SK-N-SH treated with all-trans-retinoic acid at 6 μM for 48 hours (cell line): ENCODE measurements at regions not wholly inside any gene's neighbourhood (a gene's known extent, or its start where the extent isn't known, plus 50 kb on each side); places are given as distances from the start of the nearest gene placed in this dataset.

ENCODE experiments used
- ATAC-seq: fragments of 200-7000 bp; cut with Tn5 transposase; 3 replicates; pipeline ENCODE4 v1.9.1; 2020; ENCODE audit warnings: mild to moderate bottlenecking, moderate library complexity
- ARNTL ChIP-seq: fragments of 450-650 bp; formaldehyde crosslinking; IDR thresholded peaks from 2 replicates; pipeline ENCODE4 v1.5.0; 2020; ENCODE audit warnings: low read depth, mild to moderate bottlenecking, moderate library complexity, borderline replicate concordance
- BACH2 ChIP-seq: fragments of 250-450 bp; sonication (Bioruptor Pico); IDR thresholded peaks from 2 replicates; pipeline ENCODE4 v1.9.0; 2021; ENCODE audit warnings: mild to moderate bottlenecking, borderline replicate concordance
- ESRRG ChIP-seq: fragments of 250-450 bp; sonication (Bioruptor Pico); IDR thresholded peaks from 2 replicates; pipeline ENCODE4 v1.6.1; 2021; ENCODE audit warnings: mild to moderate bottlenecking
- GLIS3 ChIP-seq: fragments of 250-450 bp; sonication (Bioruptor Pico); IDR thresholded peaks from 2 replicates; pipeline ENCODE4 v1.5.0; 2020; ENCODE audit warnings: mild to moderate bottlenecking, moderate library complexity
- ISL1 ChIP-seq: fragments of 250-450 bp; sonication (Bioruptor Pico); IDR thresholded peaks from 2 replicates; pipeline ENCODE4 v2.1.2; 2022; ENCODE audit warnings: mild to moderate bottlenecking, moderate library complexity
- OSR1 ChIP-seq: fragments of 250-450 bp; sonication (Bioruptor Pico); IDR thresholded peaks from 2 replicates; pipeline ENCODE4 v1.8.0; 2022; ENCODE audit warnings: moderate library complexity, mild to moderate bottlenecking, inconsistent platforms
- PPARA ChIP-seq: fragments of 250-450 bp; sonication (Bioruptor Pico); IDR thresholded peaks from 2 replicates; pipeline ENCODE4 v1.5.0; 2020; ENCODE audit warnings: mild to moderate bottlenecking, borderline replicate concordance
- RARB ChIP-seq: fragments of 250-450 bp; sonication (Bioruptor Pico); IDR thresholded peaks from 2 replicates; pipeline ENCODE4 v1.8.0; 2021; ENCODE audit warnings: mild to moderate bottlenecking, moderate library complexity
- SNAI2 ChIP-seq: fragments of 250-450 bp; sonication (Bioruptor Pico); IDR thresholded peaks from 2 replicates; pipeline ENCODE4 v1.5.0; 2020; ENCODE audit warnings: mild to moderate bottlenecking, moderate library complexity
- TCF4 ChIP-seq: fragments of 250-450 bp; sonication (Bioruptor Pico); IDR thresholded peaks from 2 replicates; pipeline ENCODE4 v1.8.0; 2021; ENCODE audit warnings: mild to moderate bottlenecking, moderate library complexity, borderline replicate concordance
- TOX ChIP-seq: fragments of 250-450 bp; sonication (Bioruptor Pico); IDR thresholded peaks from 2 replicates; pipeline ENCODE4 v1.8.0; 2021; ENCODE audit warnings: mild to moderate bottlenecking, moderate library complexity, borderline replicate concordance
- ZC3H10 ChIP-seq: fragments of 250-450 bp; sonication (Bioruptor Pico); IDR thresholded peaks from 2 replicates; pipeline ENCODE4 v1.5.1; 2021; ENCODE audit warnings: mild to moderate bottlenecking, moderate library complexity
- ZFP3 ChIP-seq: fragments of 250-450 bp; sonication (Bioruptor Pico); IDR thresholded peaks from 2 replicates; pipeline ENCODE4 v1.5.0; 2020; ENCODE audit warnings: mild to moderate bottlenecking, moderate library complexity
- ZFP30 ChIP-seq: fragments of 450-650 bp; formaldehyde crosslinking; IDR thresholded peaks from 2 replicates; pipeline ENCODE4 v1.5.0; 2022; ENCODE audit warnings: mild to moderate bottlenecking, moderate library complexity
- ZNF565 ChIP-seq: fragments of 450-650 bp; formaldehyde crosslinking; conservative IDR thresholded peaks from 2 replicates; pipeline ENCODE4 v1.5.0; 2020; ENCODE audit warnings: low read depth, mild to moderate bottlenecking, moderate library complexity
- TF ChIP-seq, protein P1 (sequence below): fragments of 250-450 bp; sonication (Bioruptor Pico); IDR thresholded peaks from 2 replicates; pipeline ENCODE4 v1.8.0; 2020; ENCODE audit warnings: mild to moderate bottlenecking, moderate library complexity, borderline replicate concordance
- TF ChIP-seq, protein P2 (sequence below): fragments of 250-450 bp; sonication (Bioruptor Pico); IDR thresholded peaks from 2 replicates; pipeline ENCODE4 v1.5.1; 2020; ENCODE audit warnings: low read depth, mild to moderate bottlenecking, moderate library complexity
- TF ChIP-seq, protein P3 (sequence below): fragments of 250-450 bp; sonication (Bioruptor Pico); IDR thresholded peaks from 2 replicates; pipeline ENCODE4 v1.5.1; 2021; ENCODE audit warnings: mild to moderate bottlenecking, moderate library complexity
- TF ChIP-seq, protein P4 (sequence below): fragments of 250-450 bp; sonication (Bioruptor Pico); IDR thresholded peaks from 2 replicates; pipeline ENCODE4 v1.5.0; 2020; ENCODE audit warnings: mild to moderate bottlenecking, moderate library complexity

DNA sequence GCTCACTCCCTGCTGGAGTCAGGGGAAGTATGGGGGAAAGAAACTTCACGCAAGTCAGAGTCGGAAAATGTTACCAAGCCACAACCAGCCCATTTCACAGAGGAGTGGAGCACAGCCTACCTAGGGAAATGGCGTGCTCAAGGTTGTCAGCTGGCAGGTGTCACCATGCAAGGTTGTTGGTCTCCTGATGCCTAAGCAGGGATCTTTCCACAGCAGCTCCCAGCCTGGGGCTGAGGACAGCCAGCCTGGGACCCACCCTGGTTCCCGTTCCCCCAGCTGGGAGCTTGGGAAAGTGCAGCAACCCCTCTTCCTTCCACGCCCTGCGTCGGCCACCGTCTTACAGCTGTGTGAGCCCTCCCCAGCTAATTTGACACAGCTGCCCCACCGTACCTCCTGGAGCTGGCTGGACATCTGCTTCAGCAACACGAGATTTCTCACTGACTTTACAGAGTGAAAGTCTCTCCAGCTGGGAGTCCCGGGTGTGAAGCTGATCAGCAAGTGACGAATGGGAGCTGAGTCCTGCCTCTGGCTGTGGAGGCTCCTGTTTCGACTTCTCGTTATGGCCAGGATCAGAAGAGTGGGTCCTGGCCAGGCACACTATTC, 224.6 kb upstream of the RAB4A start:
- TF ChIP-seq, protein P1, sequence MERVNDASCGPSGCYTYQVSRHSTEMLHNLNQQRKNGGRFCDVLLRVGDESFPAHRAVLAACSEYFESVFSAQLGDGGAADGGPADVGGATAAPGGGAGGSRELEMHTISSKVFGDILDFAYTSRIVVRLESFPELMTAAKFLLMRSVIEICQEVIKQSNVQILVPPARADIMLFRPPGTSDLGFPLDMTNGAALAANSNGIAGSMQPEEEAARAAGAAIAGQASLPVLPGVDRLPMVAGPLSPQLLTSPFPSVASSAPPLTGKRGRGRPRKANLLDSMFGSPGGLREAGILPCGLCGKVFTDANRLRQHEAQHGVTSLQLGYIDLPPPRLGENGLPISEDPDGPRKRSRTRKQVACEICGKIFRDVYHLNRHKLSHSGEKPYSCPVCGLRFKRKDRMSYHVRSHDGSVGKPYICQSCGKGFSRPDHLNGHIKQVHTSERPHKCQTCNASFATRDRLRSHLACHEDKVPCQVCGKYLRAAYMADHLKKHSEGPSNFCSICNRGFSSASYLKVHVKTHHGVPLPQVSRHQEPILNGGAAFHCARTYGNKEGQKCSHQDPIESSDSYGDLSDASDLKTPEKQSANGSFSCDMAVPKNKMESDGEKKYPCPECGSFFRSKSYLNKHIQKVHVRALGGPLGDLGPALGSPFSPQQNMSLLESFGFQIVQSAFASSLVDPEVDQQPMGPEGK = no peak
- TF ChIP-seq PPARA (CRISPR knock-in tag) = no peak
- no peak for TF ChIP-seq ZFP30 (CRISPR knock-in tag)
- TF ChIP-seq ESRRG (CRISPR knock-in tag) = no peak
- ATAC-seq = no peak

DNA sequence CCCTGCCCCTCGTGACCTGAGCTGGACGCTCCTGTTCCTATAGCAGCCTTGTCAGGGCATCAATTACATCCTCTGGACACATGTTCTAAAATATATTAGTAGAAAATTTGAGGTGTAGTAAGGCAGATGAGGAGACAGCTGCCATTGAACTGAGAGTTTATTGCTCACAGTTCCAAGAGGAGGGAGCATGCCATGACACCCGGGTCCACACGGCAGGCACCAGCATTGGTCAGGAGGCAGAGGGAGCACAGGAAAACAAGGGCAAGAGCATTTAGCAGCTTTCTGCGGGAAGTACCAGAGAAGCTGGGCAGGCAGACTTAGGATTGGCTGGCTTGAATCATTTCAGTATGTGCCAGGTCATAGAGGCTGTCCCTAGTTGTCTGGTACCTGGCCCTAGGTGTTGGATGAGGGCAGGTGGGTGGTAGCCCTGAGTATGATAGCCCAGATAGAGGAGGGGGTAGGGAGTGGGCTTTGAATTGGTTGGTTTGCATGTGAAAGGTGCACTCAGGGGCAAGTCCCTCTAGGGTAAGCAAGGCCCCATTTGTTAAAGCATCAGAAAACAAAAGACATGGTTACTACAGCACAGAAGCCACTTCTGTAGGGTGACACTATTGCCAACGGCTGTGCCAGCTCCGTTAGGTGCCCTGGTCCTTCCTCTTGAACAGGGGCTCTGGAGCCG, 223.6 kb upstream of the RAB4A start:
- no peak for TF ChIP-seq PPARA (CRISPR knock-in tag)
- TF ChIP-seq ZC3H10 = no peak
- TF ChIP-seq GLIS3 = no peak
- no peak for TF ChIP-seq OSR1
- no peak for TF ChIP-seq TCF4
- TF ChIP-seq SNAI2 (CRISPR knock-in tag) = no peak
- no peak for TF ChIP-seq ZFP30 (CRISPR knock-in tag)
- TF ChIP-seq ZNF565 (CRISPR knock-in tag) = no peak
- TF ChIP-seq, protein P2, sequence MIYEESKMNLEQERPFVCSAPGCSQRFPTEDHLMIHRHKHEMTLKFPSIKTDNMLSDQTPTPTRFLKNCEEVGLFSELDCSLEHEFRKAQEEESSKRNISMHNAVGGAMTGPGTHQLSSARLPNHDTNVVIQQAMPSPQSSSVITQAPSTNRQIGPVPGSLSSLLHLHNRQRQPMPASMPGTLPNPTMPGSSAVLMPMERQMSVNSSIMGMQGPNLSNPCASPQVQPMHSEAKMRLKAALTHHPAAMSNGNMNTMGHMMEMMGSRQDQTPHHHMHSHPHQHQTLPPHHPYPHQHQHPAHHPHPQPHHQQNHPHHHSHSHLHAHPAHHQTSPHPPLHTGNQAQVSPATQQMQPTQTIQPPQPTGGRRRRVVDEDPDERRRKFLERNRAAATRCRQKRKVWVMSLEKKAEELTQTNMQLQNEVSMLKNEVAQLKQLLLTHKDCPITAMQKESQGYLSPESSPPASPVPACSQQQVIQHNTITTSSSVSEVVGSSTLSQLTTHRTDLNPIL (CRISPR knock-in tag) = no peak
- TF ChIP-seq, protein P3, sequence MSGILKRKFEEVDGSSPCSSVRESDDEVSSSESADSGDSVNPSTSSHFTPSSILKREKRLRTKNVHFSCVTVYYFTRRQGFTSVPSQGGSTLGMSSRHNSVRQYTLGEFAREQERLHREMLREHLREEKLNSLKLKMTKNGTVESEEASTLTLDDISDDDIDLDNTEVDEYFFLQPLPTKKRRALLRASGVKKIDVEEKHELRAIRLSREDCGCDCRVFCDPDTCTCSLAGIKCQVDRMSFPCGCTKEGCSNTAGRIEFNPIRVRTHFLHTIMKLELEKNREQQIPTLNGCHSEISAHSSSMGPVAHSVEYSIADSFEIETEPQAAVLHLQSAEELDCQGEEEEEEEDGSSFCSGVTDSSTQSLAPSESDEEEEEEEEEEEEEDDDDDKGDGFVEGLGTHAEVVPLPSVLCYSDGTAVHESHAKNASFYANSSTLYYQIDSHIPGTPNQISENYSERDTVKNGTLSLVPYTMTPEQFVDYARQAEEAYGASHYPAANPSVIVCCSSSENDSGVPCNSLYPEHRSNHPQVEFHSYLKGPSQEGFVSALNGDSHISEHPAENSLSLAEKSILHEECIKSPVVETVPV (CRISPR knock-in tag) = no peak
- TF ChIP-seq, protein P4, sequence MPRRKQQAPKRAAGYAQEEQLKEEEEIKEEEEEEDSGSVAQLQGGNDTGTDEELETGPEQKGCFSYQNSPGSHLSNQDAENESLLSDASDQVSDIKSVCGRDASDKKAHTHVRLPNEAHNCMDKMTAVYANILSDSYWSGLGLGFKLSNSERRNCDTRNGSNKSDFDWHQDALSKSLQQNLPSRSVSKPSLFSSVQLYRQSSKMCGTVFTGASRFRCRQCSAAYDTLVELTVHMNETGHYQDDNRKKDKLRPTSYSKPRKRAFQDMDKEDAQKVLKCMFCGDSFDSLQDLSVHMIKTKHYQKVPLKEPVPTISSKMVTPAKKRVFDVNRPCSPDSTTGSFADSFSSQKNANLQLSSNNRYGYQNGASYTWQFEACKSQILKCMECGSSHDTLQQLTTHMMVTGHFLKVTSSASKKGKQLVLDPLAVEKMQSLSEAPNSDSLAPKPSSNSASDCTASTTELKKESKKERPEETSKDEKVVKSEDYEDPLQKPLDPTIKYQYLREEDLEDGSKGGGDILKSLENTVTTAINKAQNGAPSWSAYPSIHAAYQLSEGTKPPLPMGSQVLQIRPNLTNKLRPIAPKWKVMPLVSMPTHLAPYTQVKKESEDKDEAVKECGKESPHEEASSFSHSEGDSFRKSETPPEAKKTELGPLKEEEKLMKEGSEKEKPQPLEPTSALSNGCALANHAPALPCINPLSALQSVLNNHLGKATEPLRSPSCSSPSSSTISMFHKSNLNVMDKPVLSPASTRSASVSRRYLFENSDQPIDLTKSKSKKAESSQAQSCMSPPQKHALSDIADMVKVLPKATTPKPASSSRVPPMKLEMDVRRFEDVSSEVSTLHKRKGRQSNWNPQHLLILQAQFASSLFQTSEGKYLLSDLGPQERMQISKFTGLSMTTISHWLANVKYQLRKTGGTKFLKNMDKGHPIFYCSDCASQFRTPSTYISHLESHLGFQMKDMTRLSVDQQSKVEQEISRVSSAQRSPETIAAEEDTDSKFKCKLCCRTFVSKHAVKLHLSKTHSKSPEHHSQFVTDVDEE (CRISPR knock-in tag) = no peak
- TF ChIP-seq, all 23 proteins: peak for 0
- ATAC-seq = no peak

DNA sequence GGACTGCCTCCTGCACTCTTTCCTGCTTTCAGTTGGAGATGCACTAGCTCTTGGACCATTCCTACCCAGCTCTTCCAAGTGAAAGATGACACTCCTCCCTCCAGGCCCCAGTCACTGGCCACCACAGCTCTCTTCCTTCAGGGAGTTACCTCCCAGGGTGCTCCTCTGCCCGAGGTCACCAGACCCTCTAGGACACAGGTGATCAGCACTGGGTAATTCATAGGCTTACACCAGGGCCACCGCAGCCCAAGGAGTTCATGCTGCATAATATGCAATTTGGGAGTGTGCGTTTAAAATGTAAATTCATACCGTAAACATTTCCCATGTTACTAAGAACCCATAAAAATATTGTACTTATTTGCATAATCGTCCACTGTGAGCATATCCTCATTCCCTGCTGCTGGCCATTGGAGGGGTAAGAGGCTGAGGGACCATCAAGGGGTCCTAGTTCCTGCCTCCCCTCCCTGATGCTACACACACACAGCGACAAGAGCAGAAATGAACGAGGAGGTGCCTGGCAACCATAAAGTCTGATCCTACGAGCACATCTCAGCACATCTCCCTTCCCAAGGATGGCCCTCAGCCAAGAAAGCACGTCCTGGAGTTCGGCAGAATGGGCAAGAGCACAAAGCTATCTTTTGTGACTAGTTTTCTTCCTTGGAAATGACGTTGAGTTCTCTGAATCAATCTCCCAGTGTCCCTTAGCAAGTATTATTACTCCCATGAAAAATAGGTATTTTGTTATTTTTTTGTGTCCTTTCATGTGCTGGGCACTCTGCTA, 222.9 kb upstream of the RAB4A start:
- no peak for TF ChIP-seq ZC3H10
- ATAC-seq = no peak

DNA sequence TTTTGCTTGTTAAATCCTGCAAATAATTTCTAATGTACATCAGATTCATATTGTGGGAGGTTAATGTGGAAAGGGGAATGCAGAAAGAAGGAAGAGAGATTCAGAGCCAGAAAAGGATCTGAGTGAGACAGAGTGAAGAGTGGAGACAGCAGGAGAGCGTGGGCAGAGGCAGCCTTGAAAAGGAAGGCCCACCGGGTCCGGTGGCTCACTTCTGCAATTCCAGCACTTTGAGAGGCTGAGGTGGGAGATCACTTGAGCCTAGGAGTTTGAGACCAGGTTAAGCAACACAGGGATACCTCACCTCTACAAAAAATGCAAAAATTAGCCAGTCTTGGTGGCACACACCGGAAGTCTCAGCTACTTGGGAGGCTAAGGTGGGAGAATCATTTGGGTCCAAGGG, 222.0 kb upstream of the RAB4A start:
- ATAC-seq = no peak
- TF ChIP-seq ISL1 = no peak
- TF ChIP-seq PPARA (CRISPR knock-in tag) = no peak
- TF ChIP-seq, protein P1 = no peak
- no peak for TF ChIP-seq ZFP30 (CRISPR knock-in tag)
- TF ChIP-seq SNAI2 (CRISPR knock-in tag) = no peak
- TF ChIP-seq, protein P3 (CRISPR knock-in tag) = no peak
- TF ChIP-seq BACH2 (CRISPR knock-in tag) = no peak
- no peak for TF ChIP-seq ZFP3
- TF ChIP-seq RARB (CRISPR knock-in tag) = no peak
- TF ChIP-seq GLIS3 = no peak
- no peak for TF ChIP-seq TOX
- TF ChIP-seq, protein P4 (CRISPR knock-in tag) = no peak
- no peak for TF ChIP-seq ARNTL (CRISPR knock-in tag)
